ENCODE measurements at regions not wholly inside any gene's neighbourhood (a gene's known extent, or its start where the extent isn't known, plus 50 kb on each side); places are given as distances from the start of the nearest gene placed in this dataset.

DNA sequence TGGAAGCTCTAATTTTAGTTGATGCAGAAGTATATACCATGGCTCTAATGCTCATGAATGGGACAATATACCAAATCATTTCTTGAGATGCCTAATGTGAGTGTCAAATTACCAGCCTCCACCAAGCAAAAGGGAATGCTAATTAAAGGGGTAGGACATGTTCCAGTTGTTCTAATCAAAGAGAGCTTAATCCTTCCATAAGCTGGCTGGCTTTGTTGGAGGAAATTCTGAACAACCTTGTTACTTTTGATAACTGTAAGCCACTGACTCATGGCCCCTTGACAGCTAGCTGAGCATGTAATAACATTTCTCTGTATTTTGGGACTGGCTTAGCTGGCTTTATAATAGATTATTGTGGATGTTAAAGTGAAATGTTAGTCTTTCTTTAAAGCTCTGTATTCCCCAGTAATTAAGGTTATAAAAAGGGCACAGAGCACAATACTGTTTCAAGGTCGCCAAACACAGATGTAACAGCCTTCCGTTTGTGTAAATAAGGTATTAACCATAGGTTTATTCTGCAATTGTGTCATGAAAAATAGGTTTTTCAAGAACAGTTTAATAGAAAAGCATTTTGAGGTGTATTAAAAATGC, 1194.0 kb downstream of the PCDH9 start:
- no peak overlapping the region for H3K4me3 ChIP-seq (ENCODE audit: low read length)
- H3K36me3 ChIP-seq (ENCODE audit: control insufficient read depth, insufficient read depth, low read length) = no peaks in the 10 kb centered on the region
- H3K27me3 ChIP-seq (ENCODE audit: control insufficient read depth, insufficient read depth, low read length) = no peaks in the 10 kb centered on the region
- no peaks in the 10 kb centered on the region for H3K9me3 ChIP-seq (ENCODE audit: control insufficient read depth, low read depth, low read length)
- WGBS (ENCODE audit: insufficient coverage, low lambda C conversion rate) = 0% methylated on average over 1 of the region's 2 CpGs
- H3K27ac ChIP-seq (ENCODE audit: low read length) = no peak overlapping the region
- no peak for DNase-seq
- H3K4me1 ChIP-seq (ENCODE audit: control insufficient read depth, insufficient read depth, low read length) = no peaks in the 10 kb centered on the region

DNA sequence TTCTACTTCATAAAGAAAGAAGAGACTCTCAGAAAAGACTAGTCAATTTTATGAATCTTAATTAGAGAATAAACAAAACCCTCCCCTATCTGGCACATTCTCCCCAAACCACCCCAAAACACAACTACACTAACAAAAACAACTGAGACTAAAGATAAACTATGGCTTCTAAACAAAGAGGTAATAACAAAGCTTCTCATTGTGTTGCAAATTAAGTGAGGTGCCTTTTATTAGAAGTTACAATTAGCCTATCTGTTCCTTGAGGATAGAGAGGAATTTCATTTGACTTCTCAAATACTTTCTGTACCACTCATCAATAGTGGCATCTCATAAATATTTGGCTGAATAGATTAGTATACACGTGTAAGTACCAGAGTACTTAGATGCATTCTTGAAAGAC, 1196.2 kb downstream of the PCDH9 start:
- Histone ChIP-seq H3K4me3 (ENCODE audit: low read length) (no peak overlapping the region), H3K4me1 (ENCODE audit: control insufficient read depth, insufficient read depth, low read length) (no peaks in the 10 kb centered on the region), H3K36me3 (ENCODE audit: control insufficient read depth, insufficient read depth, low read length) (no peaks in the 10 kb centered on the region), H3K27ac (ENCODE audit: low read length) (no peak overlapping the region), H3K9me3 (ENCODE audit: control insufficient read depth, low read depth, low read length) (no peaks in the 10 kb centered on the region), H3K27me3 (ENCODE audit: control insufficient read depth, insufficient read depth, low read length) (no peaks in the 10 kb centered on the region)
- WGBS (ENCODE audit: insufficient coverage, low lambda C conversion rate) = 75% methylated on average over 1 of the region's 1 CpG
- no peak for DNase-seq

DNA sequence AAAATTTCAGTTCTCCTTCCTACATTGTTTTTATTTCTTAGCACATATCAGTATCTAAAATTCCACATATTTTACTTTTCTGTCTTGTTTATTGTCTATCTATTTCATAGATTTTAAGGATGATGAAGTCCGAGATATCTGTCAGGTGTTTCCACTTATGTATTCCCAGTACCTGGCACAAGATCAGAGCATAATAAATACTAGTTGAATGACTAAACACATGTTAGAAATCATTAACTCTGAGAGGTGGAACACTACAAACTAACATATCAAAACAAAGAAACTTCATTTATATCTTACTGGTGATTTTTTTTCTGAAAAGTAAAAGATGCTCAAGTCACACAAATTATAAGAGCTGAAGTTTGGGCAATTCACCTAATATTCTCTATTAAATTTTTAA, 1208.3 kb downstream of the PCDH9 start:
- Histone ChIP-seq H3K36me3 (ENCODE audit: control insufficient read depth, insufficient read depth, low read length) (no peaks in the 10 kb centered on the region), H3K4me1 (ENCODE audit: control insufficient read depth, insufficient read depth, low read length) (no peaks in the 10 kb centered on the region), H3K9me3 (ENCODE audit: control insufficient read depth, low read depth, low read length) (no peaks in the 10 kb centered on the region), H3K4me3 (ENCODE audit: low read length) (no peak overlapping the region), H3K27ac (ENCODE audit: low read length) (no peak overlapping the region), H3K27me3 (ENCODE audit: control insufficient read depth, insufficient read depth, low read length) (no peaks in the 10 kb centered on the region)
- DNase-seq = no peak
- WGBS (ENCODE audit: insufficient coverage, low lambda C conversion rate) = 82% methylated on average over 1 of the region's 1 CpG

DNA sequence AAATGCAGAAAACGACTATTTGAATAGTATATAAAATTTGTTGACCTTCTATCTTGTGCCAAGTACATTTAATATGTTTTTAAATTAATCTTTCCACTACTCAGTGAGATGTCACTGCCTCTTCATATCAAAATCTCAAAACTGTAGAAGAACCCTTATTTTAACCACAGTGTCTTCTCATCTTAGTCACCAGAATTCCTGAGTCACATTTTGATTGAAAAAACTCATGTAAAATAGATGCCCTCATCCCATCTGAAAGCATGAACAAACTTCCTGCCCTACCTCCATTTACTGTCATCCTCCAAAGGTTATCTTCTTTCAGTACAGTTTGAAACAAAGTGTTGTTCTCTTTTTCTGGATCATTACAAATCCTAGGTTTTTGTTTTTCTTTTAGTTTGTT, 1215.4 kb downstream of the PCDH9 start:
- no peaks in the 10 kb centered on the region for H3K36me3 ChIP-seq (ENCODE audit: control insufficient read depth, insufficient read depth, low read length)
- no peak overlapping the region for H3K27ac ChIP-seq (ENCODE audit: low read length)
- no peaks in the 10 kb centered on the region for H3K4me1 ChIP-seq (ENCODE audit: control insufficient read depth, insufficient read depth, low read length)
- peaks cover 4% of the 10 kb centered on the region for H3K9me3 ChIP-seq (ENCODE audit: control insufficient read depth, low read depth, low read length)
- no peak overlapping the region for H3K4me3 ChIP-seq (ENCODE audit: low read length)
- WGBS (ENCODE audit: insufficient coverage, low lambda C conversion rate) = 50% methylated on average over 1 of the region's 1 CpG
- no peaks in the 10 kb centered on the region for H3K27me3 ChIP-seq (ENCODE audit: control insufficient read depth, insufficient read depth, low read length)
- DNase-seq = no peak

DNA sequence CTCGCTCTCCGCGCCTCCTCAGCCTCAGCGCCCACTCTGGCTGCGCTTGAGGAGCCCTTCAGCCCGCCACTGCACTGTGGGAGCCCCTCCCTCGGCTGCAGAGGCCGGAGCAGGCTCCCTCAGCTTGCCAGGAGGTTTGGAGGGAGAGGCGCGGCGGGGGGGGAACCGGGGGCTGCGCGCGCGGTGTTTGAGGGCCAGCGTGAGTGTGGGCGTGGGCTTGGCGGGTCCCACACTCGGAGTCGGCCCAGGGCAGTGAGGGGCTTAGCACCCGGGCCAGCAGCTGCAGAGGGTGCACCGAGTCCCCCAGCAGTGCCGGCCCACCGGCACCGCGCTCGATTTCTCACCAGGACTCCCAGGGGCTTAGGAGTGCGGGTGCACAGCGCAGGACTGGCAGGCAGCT, 1220.9 kb downstream of the PCDH9 start:
- no peak overlapping the region for H3K27ac ChIP-seq (ENCODE audit: low read length)
- DNase-seq = no peak
- no CpG with 5 or more reads among the region's 30 CpGs for WGBS (ENCODE audit: insufficient coverage, low lambda C conversion rate)
- peaks cover 14% of the 10 kb centered on the region for H3K9me3 ChIP-seq (ENCODE audit: control insufficient read depth, low read depth, low read length)
- H3K4me1 ChIP-seq (ENCODE audit: control insufficient read depth, insufficient read depth, low read length) = no peaks in the 10 kb centered on the region
- no peaks in the 10 kb centered on the region for H3K27me3 ChIP-seq (ENCODE audit: control insufficient read depth, insufficient read depth, low read length)
- no peaks in the 10 kb centered on the region for H3K36me3 ChIP-seq (ENCODE audit: control insufficient read depth, insufficient read depth, low read length)
- no peak overlapping the region for H3K4me3 ChIP-seq (ENCODE audit: low read length)

DNA sequence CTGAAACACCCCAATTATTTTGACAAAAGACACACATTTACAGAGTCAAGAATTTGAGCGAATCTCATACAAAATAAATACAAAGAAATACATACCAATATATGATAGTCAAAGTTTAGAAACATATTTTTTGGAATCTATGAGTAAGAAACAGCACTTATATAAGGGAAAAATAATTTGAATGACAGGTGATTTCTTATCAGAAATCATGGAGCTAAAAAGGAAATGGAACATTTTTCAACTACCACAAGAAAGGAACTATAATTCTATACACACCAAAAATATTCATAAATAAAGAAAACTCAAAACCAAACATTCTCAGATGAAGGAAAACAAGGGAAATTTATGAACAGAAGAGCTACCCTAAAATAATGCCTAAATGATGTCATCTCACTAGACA, 1226.6 kb downstream of the PCDH9 start:
- peaks cover 4% of the 10 kb centered on the region for H3K9me3 ChIP-seq (ENCODE audit: control insufficient read depth, low read depth, low read length)
- no CpG with 5 or more reads among the region's 1 CpG for WGBS (ENCODE audit: insufficient coverage, low lambda C conversion rate)

DNA sequence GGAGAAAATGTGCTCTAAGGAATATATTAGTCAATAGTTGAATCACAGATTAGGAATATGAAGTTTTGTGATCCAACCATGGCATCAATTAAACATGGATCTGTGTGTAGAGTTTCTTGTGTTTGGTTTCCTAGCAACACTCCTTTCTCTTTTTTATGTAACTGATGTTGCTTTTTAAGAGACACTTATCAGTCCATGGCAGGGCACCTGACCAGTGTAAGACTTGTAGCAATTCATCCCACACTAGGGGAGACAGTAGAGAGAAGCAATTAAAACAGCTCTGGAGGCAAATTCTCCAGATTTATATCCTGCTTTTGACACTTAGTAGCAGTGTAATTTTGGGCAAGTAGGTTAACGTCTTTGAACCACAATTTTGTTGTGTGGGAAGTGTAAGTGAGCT, 1229.0 kb downstream of the PCDH9 start:
- no peak overlapping the region for H3K4me3 ChIP-seq (ENCODE audit: low read length)
- no peak overlapping the region for H3K27ac ChIP-seq (ENCODE audit: low read length)
- H3K27me3 ChIP-seq (ENCODE audit: control insufficient read depth, insufficient read depth, low read length) = no peaks in the 10 kb centered on the region
- DNase-seq = no peak
- H3K4me1 ChIP-seq (ENCODE audit: control insufficient read depth, insufficient read depth, low read length) = no peaks in the 10 kb centered on the region
- 100% methylated on average over 1 of the region's 1 CpG for whole genome bisulfite sequencing (ENCODE audit: insufficient coverage, low lambda C conversion rate)
- H3K9me3 ChIP-seq (ENCODE audit: control insufficient read depth, low read depth, low read length) = peaks cover 4% of the 10 kb centered on the region
- no peaks in the 10 kb centered on the region for H3K36me3 ChIP-seq (ENCODE audit: control insufficient read depth, insufficient read depth, low read length)

More for the DNA sequence above, 1226.6 kb downstream of the PCDH9 start:
- Histone ChIP-seq H3K27ac (ENCODE audit: low read length) (no peak overlapping the region), H3K4me1 (ENCODE audit: control insufficient read depth, insufficient read depth, low read length) (no peaks in the 10 kb centered on the region), H3K4me3 (ENCODE audit: low read length) (no peak overlapping the region), H3K27me3 (ENCODE audit: control insufficient read depth, insufficient read depth, low read length) (no peaks in the 10 kb centered on the region), H3K36me3 (ENCODE audit: control insufficient read depth, insufficient read depth, low read length) (no peaks in the 10 kb centered on the region)
- DNase-seq = no peak

DNA sequence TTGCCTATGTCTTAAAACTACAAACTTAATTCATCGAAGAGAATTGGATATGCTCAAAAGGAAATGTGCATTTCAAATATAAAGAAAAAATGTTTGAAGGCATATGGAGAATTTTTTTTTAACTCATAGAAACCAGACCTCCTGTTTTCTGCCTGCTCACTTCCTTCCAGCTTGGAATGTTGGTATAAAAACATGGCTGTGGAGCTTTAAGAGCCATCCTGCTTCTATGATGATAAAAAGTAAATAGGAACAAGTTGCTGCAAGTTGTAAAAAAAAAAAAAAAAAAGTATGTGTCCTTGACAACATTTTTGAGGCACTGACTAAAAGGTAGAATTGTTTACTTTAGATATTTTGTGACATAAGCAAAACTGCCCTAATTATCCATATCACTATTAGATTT, 1230.7 kb downstream of the PCDH9 start:
- no peaks in the 10 kb centered on the region for H3K9me3 ChIP-seq (ENCODE audit: control insufficient read depth, low read depth, low read length)
- H3K4me3 ChIP-seq (ENCODE audit: low read length) = no peak overlapping the region
- WGBS (ENCODE audit: insufficient coverage, low lambda C conversion rate) = 89% methylated on average over 1 of the region's 1 CpG
- H3K36me3 ChIP-seq (ENCODE audit: control insufficient read depth, insufficient read depth, low read length) = no peaks in the 10 kb centered on the region
- no peak overlapping the region for H3K27ac ChIP-seq (ENCODE audit: low read length)
- no peaks in the 10 kb centered on the region for H3K27me3 ChIP-seq (ENCODE audit: control insufficient read depth, insufficient read depth, low read length)
- DNase-seq = no peak
- no peaks in the 10 kb centered on the region for H3K4me1 ChIP-seq (ENCODE audit: control insufficient read depth, insufficient read depth, low read length)

DNA sequence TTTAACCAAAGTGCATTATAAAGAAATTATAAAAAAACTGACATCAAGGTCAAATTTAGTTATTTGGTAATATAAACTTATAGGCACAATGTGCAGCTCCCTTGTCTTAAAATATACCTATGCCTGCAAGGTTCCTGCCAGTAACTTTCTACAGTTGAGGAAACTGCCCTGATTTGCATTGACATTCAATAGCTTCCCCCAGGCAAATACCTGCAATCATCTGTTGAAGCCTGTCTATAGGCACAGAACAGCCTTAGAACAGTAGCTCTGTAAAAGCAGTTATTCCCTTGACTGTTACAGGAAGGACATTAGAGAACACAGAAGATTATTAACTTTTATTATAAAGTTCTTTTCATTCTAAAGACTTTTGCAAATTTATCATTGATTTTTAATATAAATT, 1239.5 kb downstream of the PCDH9 start:
- Histone ChIP-seq H3K27me3 (ENCODE audit: control insufficient read depth, insufficient read depth, low read length) (no peaks in the 10 kb centered on the region), H3K36me3 (ENCODE audit: control insufficient read depth, insufficient read depth, low read length) (no peaks in the 10 kb centered on the region), H3K27ac (ENCODE audit: low read length) (no peak overlapping the region), H3K4me1 (ENCODE audit: control insufficient read depth, insufficient read depth, low read length) (no peaks in the 10 kb centered on the region), H3K4me3 (ENCODE audit: low read length) (no peak overlapping the region), H3K9me3 (ENCODE audit: control insufficient read depth, low read depth, low read length) (no peaks in the 10 kb centered on the region)
- DNase-seq = no peak

DNA sequence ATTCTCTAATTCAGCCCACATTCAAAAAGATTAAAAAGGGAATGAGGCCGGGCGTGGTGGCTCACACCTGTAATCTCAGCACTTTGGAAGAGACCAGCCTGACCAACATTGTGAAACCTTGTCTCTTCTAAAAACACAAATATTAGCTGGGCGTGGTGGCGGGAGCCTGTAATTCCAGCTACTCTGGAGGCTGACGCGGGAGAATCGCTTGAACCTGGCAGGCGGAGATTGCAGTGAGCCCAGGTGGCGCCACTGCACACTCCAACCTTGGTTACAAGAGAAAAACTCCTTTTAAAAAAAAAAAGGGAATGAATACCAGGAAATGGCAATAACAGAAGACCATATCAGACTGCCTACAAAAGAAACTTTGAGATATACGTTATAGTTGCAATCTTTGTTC, 1244.5 kb downstream of the PCDH9 start:
- H3K4me1 ChIP-seq (ENCODE audit: control insufficient read depth, insufficient read depth, low read length) = no peaks in the 10 kb centered on the region
- DNase-seq = no peak

DNA sequence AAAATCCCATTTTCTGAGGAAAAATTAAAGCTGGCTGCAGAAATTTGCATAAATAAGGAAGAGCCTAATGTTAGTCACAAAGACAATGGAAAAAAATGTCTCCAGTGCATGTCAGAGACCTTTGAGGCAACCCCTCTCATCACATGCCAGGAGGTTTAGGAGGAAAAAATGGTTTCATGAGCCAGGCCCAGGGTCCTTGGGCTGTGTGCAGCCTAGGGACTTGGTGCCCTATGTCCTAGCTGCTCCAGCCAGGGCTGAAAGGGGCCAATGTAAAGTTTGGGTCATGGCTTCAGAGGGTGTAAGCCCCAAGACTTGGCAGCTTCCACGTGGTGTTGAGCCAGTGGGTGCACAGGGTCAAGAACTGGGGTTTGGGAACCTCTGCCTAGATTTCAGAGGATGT, 1252.6 kb downstream of the PCDH9 start:
- no peak overlapping the region for H3K27ac ChIP-seq (ENCODE audit: low read length)
- no peaks in the 10 kb centered on the region for H3K4me1 ChIP-seq (ENCODE audit: control insufficient read depth, insufficient read depth, low read length)
- no peaks in the 10 kb centered on the region for H3K9me3 ChIP-seq (ENCODE audit: control insufficient read depth, low read depth, low read length)
- no peaks in the 10 kb centered on the region for H3K36me3 ChIP-seq (ENCODE audit: control insufficient read depth, insufficient read depth, low read length)
- H3K4me3 ChIP-seq (ENCODE audit: low read length) = no peak overlapping the region
- DNase-seq = no peak
- no CpG with 5 or more reads among the region's 1 CpG for WGBS (ENCODE audit: insufficient coverage, low lambda C conversion rate)
- H3K27me3 ChIP-seq (ENCODE audit: control insufficient read depth, insufficient read depth, low read length) = no peaks in the 10 kb centered on the region

More for the DNA sequence above, 1244.5 kb downstream of the PCDH9 start:
- Histone ChIP-seq H3K36me3 (ENCODE audit: control insufficient read depth, insufficient read depth, low read length) (no peaks in the 10 kb centered on the region), H3K27ac (ENCODE audit: low read length) (no peak overlapping the region), H3K4me3 (ENCODE audit: low read length) (no peak overlapping the region), H3K27me3 (ENCODE audit: control insufficient read depth, insufficient read depth, low read length) (no peaks in the 10 kb centered on the region), H3K9me3 (ENCODE audit: control insufficient read depth, low read depth, low read length) (no peaks in the 10 kb centered on the region)
- 64% methylated on average over 1 of the region's 10 CpGs for WGBS (ENCODE audit: insufficient coverage, low lambda C conversion rate)
